H1 (cell line): ENCODE measurements at regions not wholly inside any gene's neighbourhood (a gene's known extent, or its start where the extent isn't known, plus 50 kb on each side); places are given as distances from the start of the nearest gene placed in this dataset.

Experiments
- CTCF ChIA-PET: fragments of 300-600 bp; sonication (Branson Sonifier 250); formaldehyde crosslinking; loops from one replicate; lab custom pipeline; 2021; ENCODE audit not compliant: partially characterized antibody; lab: Charles Lee
- POLR2A ChIA-PET: fragments of 300-600 bp; sonication (Branson Sonifier 250); formaldehyde crosslinking; loops from one replicate; lab custom pipeline; 2021; ENCODE audit warnings: inconsistent platforms; ENCODE audit not compliant: partially characterized antibody; lab: Charles Lee
- DNase-seq, 2 experiments: peaks; one replicate each; pipeline versions ENCODE4 v3.0.0 to v3.0.0-alpha.2; 2010 to 2022; ENCODE audit warnings: low spot score in 2 of 2, low read depth in 1 of 2, mixed read lengths in 1 of 2
- FAIRE-seq: peaks from 2 replicates; lab custom pipeline; 2011; peaks lifted over from hg19 to GRCh38; lab: Jason Lieb, UNC
- H2AFZ ChIP-seq: 2 replicates; pipeline ENCODE4 v1.8.1; 2012; ENCODE audit warnings: low read length, inconsistent platforms
- H2AK5ac ChIP-seq: 2 replicates; pipeline ENCODE4 v1.6.1; 2013; ENCODE audit warnings: low read depth, low read length
- H2BK120ac ChIP-seq: replicated peaks from 2 replicates; pipeline ENCODE3; 2013; ENCODE audit warnings: low read depth, low read length, inconsistent platforms
- H2BK12ac ChIP-seq: 2 replicates; pipeline ENCODE4 v1.6.1; 2013; ENCODE audit warnings: low read depth, low read length
- H2BK15ac ChIP-seq: 2 replicates; pipeline ENCODE4 v1.6.1; 2013; ENCODE audit warnings: low read length
- H2BK20ac ChIP-seq: 2 replicates; pipeline ENCODE4 v1.6.1; 2013; ENCODE audit warnings: low read length
- H2BK5ac ChIP-seq: 2 replicates; pipeline ENCODE4 v1.6.1; 2013; ENCODE audit warnings: low read depth, low read length
- H3K14ac ChIP-seq: 2 replicates; pipeline ENCODE4 v1.6.1; 2013; ENCODE audit warnings: inconsistent platforms; ENCODE audit not compliant: insufficient read length
- H3K18ac ChIP-seq: 2 replicates; pipeline ENCODE4 v1.6.1; 2013; ENCODE audit warnings: low read length; ENCODE audit errors: extremely low read depth
- H3K23ac ChIP-seq: 2 replicates; pipeline ENCODE4 v1.6.1; 2013; ENCODE audit warnings: inconsistent platforms; ENCODE audit not compliant: insufficient read length
- H3K23me2 ChIP-seq: 2 replicates; pipeline ENCODE4 v1.6.1; 2013; ENCODE audit warnings: low read depth, low read length
- H3K27ac ChIP-seq: 2 replicates; pipeline ENCODE4 v1.6.1; 2011; ENCODE audit warnings: low read depth, low read length, inconsistent platforms
- H3K27me3 ChIP-seq, 4 experiments: replicated peaks in 1 of 4; 1 replicate in 1 of 4; 2 replicates in 3 of 4; pipeline versions ENCODE4 v1.6.1 to v1.8.1; 2011 to 2013; ENCODE audit warnings: low read length in 3 of 4, mild to moderate bottlenecking in 3 of 4, inconsistent platforms in 2 of 4, mixed read lengths in 2 of 4, moderate library complexity in 1 of 4; ENCODE audit not compliant: control insufficient read depth in 3 of 4, insufficient read depth in 3 of 4; ENCODE audit errors: extremely low read depth in 1 of 4
- H3K36me3 ChIP-seq, 4 experiments: 2 replicates each; pipeline versions ENCODE4 v1.6.1 to v1.8.1; 2011 to 2013; ENCODE audit warnings: mild to moderate bottlenecking in 4 of 4, low read length in 3 of 4, moderate library complexity in 2 of 4, control low read depth in 1 of 4, inconsistent platforms in 1 of 4; ENCODE audit not compliant: insufficient read depth in 4 of 4, control insufficient read depth in 2 of 4
- H3K4ac ChIP-seq: replicated peaks from 2 replicates; pipeline ENCODE3; 2013; ENCODE audit warnings: low read length, low read depth, mixed read lengths, inconsistent platforms; ENCODE audit not compliant: insufficient read length
- H3K4me1 ChIP-seq, 4 experiments: replicated peaks in 1 of 4; 1 replicate in 1 of 4; 2 replicates in 3 of 4; pipeline versions ENCODE4 v1.6.1 to v1.8.1; 2011 to 2013; ENCODE audit warnings: low read length in 3 of 4, inconsistent platforms in 2 of 4, mixed read lengths in 1 of 4; ENCODE audit not compliant: insufficient read depth in 4 of 4, control insufficient read depth in 3 of 4
- H3K4me2 ChIP-seq, 2 experiments: 2 replicates each; pipeline versions ENCODE4 v1.6.1 to v1.8.1; 2011 to 2013; ENCODE audit warnings: low read depth in 2 of 2, low read length in 2 of 2, control low read depth in 1 of 2, inconsistent platforms in 1 of 2, mild to moderate bottlenecking in 1 of 2; ENCODE audit not compliant: insufficient read depth in 1 of 2
- H3K4me3 ChIP-seq, 4 experiments: fragments of 200-600, 300-600 bp in 1 of 4; sonication (generic), shearing (Covaris generic), sonication (Bioruptor Twin) in 1 of 4; 2 replicates each; pipeline versions ENCODE4 v1.5.1 to v1.8.1; 2011 to 2016; ENCODE audit warnings: low read length in 4 of 4, low read depth in 3 of 4, control low read depth in 2 of 4, inconsistent platforms in 2 of 4, mild to moderate bottlenecking in 2 of 4, mixed read lengths in 1 of 4, moderate library complexity in 1 of 4; ENCODE audit not compliant: insufficient read depth in 2 of 4; ENCODE audit errors: extremely low read depth in 1 of 4
- H3K56ac ChIP-seq: replicated peaks from 2 replicates; pipeline ENCODE3; 2013; ENCODE audit warnings: low read depth, mild to moderate bottlenecking, mixed read lengths, low read length, inconsistent platforms; ENCODE audit not compliant: insufficient read length
- H3K79me1 ChIP-seq: 2 replicates; pipeline ENCODE4 v1.6.1; 2013; ENCODE audit warnings: low read depth, low read length, control low read depth
- H3K79me2 ChIP-seq, 2 experiments: 2 replicates each; pipeline versions ENCODE4 v1.6.1 to v1.8.1; 2012 to 2013; ENCODE audit warnings: low read length in 2 of 2, mild to moderate bottlenecking in 2 of 2, inconsistent platforms in 1 of 2; ENCODE audit not compliant: insufficient read depth in 2 of 2, control insufficient read depth in 1 of 2
- H3K9ac ChIP-seq, 4 experiments: replicated peaks in 1 of 4; 1 replicate in 1 of 4; 2 replicates in 3 of 4; pipeline versions ENCODE4 v1.6.1 to v1.8.1; 2011 to 2013; ENCODE audit warnings: low read depth in 3 of 4, low read length in 3 of 4, control low read depth in 2 of 4, mild to moderate bottlenecking in 2 of 4, moderate library complexity in 2 of 4, inconsistent platforms in 1 of 4; ENCODE audit errors: extremely low read depth in 1 of 4
- H3K9me3 ChIP-seq, 2 experiments: 2 replicates each; pipeline versions ENCODE4 v1.6.1 to v1.8.1; 2012 to 2013; ENCODE audit warnings: mild to moderate bottlenecking in 2 of 2, moderate library complexity in 2 of 2, control low read depth in 1 of 2, inconsistent platforms in 1 of 2, low read depth in 1 of 2, low read length in 1 of 2, mixed read lengths in 1 of 2; ENCODE audit not compliant: insufficient read depth in 2 of 2
- H4K20me1 ChIP-seq, 2 experiments: replicated peaks in 1 of 2; 2 replicates each; pipeline versions ENCODE3 to v1.8.1; 2011 to 2013; ENCODE audit warnings: inconsistent platforms in 2 of 2, low read length in 2 of 2, mild to moderate bottlenecking in 1 of 2; ENCODE audit not compliant: insufficient read depth in 2 of 2, control insufficient read depth in 1 of 2
- H4K5ac ChIP-seq: 2 replicates; pipeline ENCODE4 v1.6.1; 2013; ENCODE audit warnings: low read length, low read depth, mixed read lengths, inconsistent platforms; ENCODE audit not compliant: insufficient read length
- H4K8ac ChIP-seq: 2 replicates; pipeline ENCODE4 v1.8.0; 2013; ENCODE audit warnings: mild to moderate bottlenecking, moderate library complexity, low read length, inconsistent platforms; ENCODE audit not compliant: insufficient read depth; ENCODE audit errors: extremely low read depth
- H4K91ac ChIP-seq: replicated peaks from 2 replicates; pipeline ENCODE3; 2013; ENCODE audit warnings: low read length, mixed read lengths, inconsistent platforms; ENCODE audit not compliant: insufficient read length
- CTBP2 ChIP-seq: IDR thresholded peaks from 2 replicates; pipeline ENCODE4 v1.7.0; 2011; ENCODE audit warnings: borderline replicate concordance, mild to moderate bottlenecking, moderate library complexity, mixed read lengths, low read length; ENCODE audit not compliant: insufficient read depth, insufficient read length
- KDM5A ChIP-seq: fragments of 200-600 bp; IDR thresholded peaks from 2 replicates; pipeline ENCODE4 v1.7.1; 2012; ENCODE audit warnings: mild to moderate bottlenecking, low read length, inconsistent platforms, mixed read lengths
- PHF8 ChIP-seq: fragments of 200-600 bp; sonication (generic); conservative IDR thresholded peaks from 2 replicates; pipeline ENCODE4 v1.7.1; 2012; ENCODE audit warnings: low read depth, mild to moderate bottlenecking, inconsistent platforms, low read length, moderate library complexity
- SP4 ChIP-seq: IDR thresholded peaks from 2 replicates; pipeline ENCODE4 v1.6.1; 2012; ENCODE audit warnings: low read length, inconsistent platforms
- SRF ChIP-seq: IDR thresholded peaks from 2 replicates; pipeline ENCODE4 v1.6.1; 2011; ENCODE audit warnings: mild to moderate bottlenecking, low read depth, low read length, moderate library complexity
- WGBS, 2 experiments: shearing (Covaris generic) in 1 of 2; methylation state at CpG; one replicate each; pipeline versions ENCODE4 v1.1.6 to v1.1.7; 2013 to 2015; ENCODE audit warnings: low lambda C conversion rate in 2 of 2, mixed read lengths in 2 of 2, inconsistent platforms in 1 of 2, low coverage in 1 of 2, missing lambda C conversion rate in 1 of 2; ENCODE audit not compliant: insufficient replicate concordance in 2 of 2, insufficient coverage in 1 of 2, insufficient read length in 1 of 2; ENCODE audit errors: extremely low coverage in 1 of 2, missing lambda C conversion rate in 1 of 2; 5-methylcytosine and 5-hydroxymethylcytosine counted together

DNA sequence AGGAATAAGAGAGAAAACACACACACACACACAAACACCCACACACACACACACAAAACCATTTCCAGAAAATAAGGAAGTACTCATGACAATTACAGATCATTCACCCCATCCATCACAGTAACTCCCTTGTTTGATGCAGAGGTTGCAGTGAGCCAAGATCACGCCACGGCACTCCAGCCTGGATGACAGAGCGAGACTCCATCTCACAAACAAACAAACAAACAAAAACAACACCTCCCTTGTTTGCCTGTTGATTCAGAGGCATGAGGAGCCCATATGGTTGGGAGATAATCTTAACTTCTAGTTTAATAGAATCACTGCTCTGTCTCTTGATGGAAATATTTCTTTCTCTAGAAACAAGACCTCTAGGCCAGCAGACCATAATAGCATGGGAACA lies 2043.5 kb upstream of the AGA start:
- Histone ChIP-seq H2BK120ac (no peak overlapping the region), H2BK5ac (no peak overlapping the region), H3K36me3 (no peaks in the 10 kb centered on the region), H3K79me2 (no peaks in the 10 kb centered on the region), H2AFZ (no peak overlapping the region), H3K4ac (no peak overlapping the region), H3K27me3 (no peaks in the 10 kb centered on the region), H4K20me1 (no peaks in the 10 kb centered on the region), H3K56ac (no peak overlapping the region), H2BK20ac (no peak overlapping the region), H3K9ac (no peak overlapping the region), H3K4me2 (no peak overlapping the region)
- POLR2A ChIA-PET = no interaction called here
- no peak for TF ChIP-seq SP4
- TF ChIP-seq PHF8 = no peak
- no peak for TF ChIP-seq CTBP2
- no peak for TF ChIP-seq SRF
- no peak for TF ChIP-seq KDM5A
- TF ChIP-seq, all 59 proteins: peak for 0
- Histone ChIP-seq H3K23me2 (no peaks in the 10 kb centered on the region; the same call in 1 of the 2 replicates), H2BK12ac (no peak overlapping the region), H3K14ac (no peak overlapping the region), H3K18ac (no peak overlapping the region), H3K79me1 (no peaks in the 10 kb centered on the region), H4K8ac (no peak overlapping the region; the same call in 1 of the 2 replicates), H2AK5ac (no peak overlapping the region), H3K27ac (no peak overlapping the region), H3K23ac (no peak overlapping the region), H4K91ac (no peak overlapping the region), H3K4me1 (no peaks in the 10 kb centered on the region), H4K5ac (no peak overlapping the region), H3K9me3 (no peaks in the 10 kb centered on the region), H2BK15ac (no peak overlapping the region), H3K4me3 (no peak overlapping the region)
- CTCF ChIA-PET = no interaction called here
- no peak for FAIRE-seq
- no peak for DNase-seq
- WGBS, 2 experiments = 86% methylated on average over 3 of the region's 3 CpGs; no CpG with 5 or more reads in 1 of the 2 experiments
